Panc1 (cell line): ENCODE measurements at regions not wholly inside any gene's neighbourhood (a gene's known extent, or its start where the extent isn't known, plus 50 kb on each side); places are given as distances from the start of the nearest gene placed in this dataset.

ENCODE experiments used
- ATAC-seq: fragments of 200-7000 bp; cut with Tn5 transposase; 2 replicates; pipeline ENCODE4 v1.9.1; 2020; ENCODE audit warnings: mild to moderate bottlenecking, moderate library complexity
- BruUV-seq: library from RNA; stranded (reverse); fragments of 400-500 nt; replicated peaks from 2 replicates; lab custom pipeline; 2021; lab: Mats Ljungman, UMichigan
- CTCF ChIA-PET: fragments of 300-600 bp; sonication (Branson Sonifier 250); formaldehyde crosslinking; loops from one replicate; lab custom pipeline; 2022; ENCODE audit warnings: antibody characterized with exemption; lab: Charles Lee
- POLR2A ChIA-PET: fragments of 300-600 bp; sonication (Branson Sonifier 250); formaldehyde crosslinking; loops from one replicate; lab custom pipeline; 2022; ENCODE audit warnings: antibody characterized with exemption; lab: Charles Lee
- DNase-seq: peaks from one replicate; pipeline ENCODE4 v3.0.0-alpha.2; 2010; ENCODE audit warnings: low read depth, low spot score
- H3K27ac ChIP-seq: 2 replicates; pipeline ENCODE4 v1.5.1; 2011; ENCODE audit warnings: mild to moderate bottlenecking, low read length, inconsistent platforms
- H3K27me3 ChIP-seq: fragments of 200-500 bp; sonication (Bioruptor generic); 2 replicates; pipeline ENCODE4 v1.6.0; 2014; ENCODE audit warnings: low read length, inconsistent platforms; ENCODE audit not compliant: control insufficient read depth, insufficient read depth
- H3K36me3 ChIP-seq: fragments of 200-500 bp; sonication (Bioruptor generic); 2 replicates; pipeline ENCODE4 v1.5.1; 2014; ENCODE audit warnings: inconsistent platforms, mild to moderate bottlenecking, low read length, moderate library complexity; ENCODE audit not compliant: control insufficient read depth, insufficient read depth
- H3K4me1 ChIP-seq: 2 replicates; pipeline ENCODE4 v1.5.1; 2011; ENCODE audit warnings: inconsistent platforms, mild to moderate bottlenecking, low read length, moderate library complexity; ENCODE audit not compliant: control insufficient read depth, insufficient read depth
- H3K4me3 ChIP-seq, 2 experiments: 2 replicates each; pipeline ENCODE4 v1.5.1; 2011 to 2012; ENCODE audit warnings: low read depth in 2 of 2, low read length in 2 of 2, mild to moderate bottlenecking in 2 of 2, inconsistent platforms in 1 of 2, moderate library complexity in 1 of 2
- H3K9me3 ChIP-seq: fragments of 200-500 bp; sonication (Bioruptor generic); 2 replicates; pipeline ENCODE4 v1.5.1; 2014; ENCODE audit warnings: low read depth, mild to moderate bottlenecking, inconsistent platforms, low read length, moderate library complexity; ENCODE audit not compliant: control insufficient read depth, insufficient read depth
- CTCF ChIP-seq: fragments of 450-650 bp; IDR thresholded peaks from 2 replicates; pipeline ENCODE4 v1.5.1; 2017; ENCODE audit warnings: mild to moderate bottlenecking
- POLR2AphosphoS5 ChIP-seq: IDR thresholded peaks from 2 replicates; pipeline ENCODE4 v1.6.1; 2012; ENCODE audit warnings: mild to moderate bottlenecking, low read depth, low read length, moderate library complexity
- SIN3A ChIP-seq: IDR thresholded peaks from 2 replicates; pipeline ENCODE4 v1.6.1; 2012; ENCODE audit warnings: low read depth, mild to moderate bottlenecking, low read length, moderate library complexity, borderline replicate concordance; ENCODE audit not compliant: insufficient read depth
- TCF7L2 ChIP-seq: IDR thresholded peaks from 2 replicates; pipeline ENCODE4 v1.6.1; 2011; ENCODE audit warnings: mild to moderate bottlenecking, low read depth, low read length, inconsistent platforms
- in situ Hi-C: cut with HindIII; loops from 2 replicates; pipeline ENCODE4 v1.10.0; 2016; ENCODE audit warnings: low sequenced_read_pairs, low pct_unique_long_range_greater_than_20kb
- intact Hi-C: fragments of 100-400 bp; cut with micrococcal nuclease; formaldehyde crosslinking; loops from one replicate; pipeline ENCODE4 v1.10.0; 2022; ENCODE audit not compliant: unreplicated experiment
- TF ChIP-seq, protein P1 (sequence below), 2 experiments: IDR thresholded peaks; 2 replicates each; pipeline ENCODE4 v1.6.1; 2011 to 2012; ENCODE audit warnings: low read depth in 2 of 2, control low read depth in 1 of 2, low read length in 1 of 2, mild to moderate bottlenecking in 1 of 2, moderate library complexity in 1 of 2; ENCODE audit not compliant: insufficient read depth in 1 of 2

DNA sequence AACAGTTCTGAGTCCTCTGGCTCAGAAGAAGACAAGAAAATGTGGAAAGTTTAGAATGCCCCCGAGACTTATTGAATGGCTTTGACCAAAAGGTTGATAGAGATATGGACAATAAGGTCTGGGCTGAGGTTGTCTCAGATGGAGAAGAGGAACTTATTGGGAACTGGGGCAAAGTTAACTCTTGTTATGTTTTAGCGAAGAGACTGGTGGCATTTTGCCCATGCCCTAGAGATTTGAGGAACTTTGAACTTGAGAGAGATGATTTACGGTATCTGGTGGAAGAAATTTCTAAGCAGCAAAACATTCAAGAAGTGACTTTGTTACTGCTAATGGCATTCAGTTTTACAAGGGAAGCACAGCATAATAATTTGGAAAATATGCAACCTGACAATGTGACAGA is 1549.3 kb upstream of the ADGRL3 start:
- ChIA-PET POLR2A (no interaction called here), CTCF (no interaction called here)
- H3K27me3 ChIP-seq, result no peaks in the 10 kb centered on the region
- intact Hi-C loops (no loop called here), in situ Hi-C loops (no loop called here)
- no peak for ATAC-seq
- no peaks in the 10 kb centered on the region for H3K4me1 ChIP-seq
- no peak overlapping the region for H3K27ac ChIP-seq
- H3K9me3 ChIP-seq, result no peaks in the 10 kb centered on the region
- TF ChIP-seq SIN3A, result no peak
- no peak for TF ChIP-seq CTCF
- TF ChIP-seq, protein P1, sequence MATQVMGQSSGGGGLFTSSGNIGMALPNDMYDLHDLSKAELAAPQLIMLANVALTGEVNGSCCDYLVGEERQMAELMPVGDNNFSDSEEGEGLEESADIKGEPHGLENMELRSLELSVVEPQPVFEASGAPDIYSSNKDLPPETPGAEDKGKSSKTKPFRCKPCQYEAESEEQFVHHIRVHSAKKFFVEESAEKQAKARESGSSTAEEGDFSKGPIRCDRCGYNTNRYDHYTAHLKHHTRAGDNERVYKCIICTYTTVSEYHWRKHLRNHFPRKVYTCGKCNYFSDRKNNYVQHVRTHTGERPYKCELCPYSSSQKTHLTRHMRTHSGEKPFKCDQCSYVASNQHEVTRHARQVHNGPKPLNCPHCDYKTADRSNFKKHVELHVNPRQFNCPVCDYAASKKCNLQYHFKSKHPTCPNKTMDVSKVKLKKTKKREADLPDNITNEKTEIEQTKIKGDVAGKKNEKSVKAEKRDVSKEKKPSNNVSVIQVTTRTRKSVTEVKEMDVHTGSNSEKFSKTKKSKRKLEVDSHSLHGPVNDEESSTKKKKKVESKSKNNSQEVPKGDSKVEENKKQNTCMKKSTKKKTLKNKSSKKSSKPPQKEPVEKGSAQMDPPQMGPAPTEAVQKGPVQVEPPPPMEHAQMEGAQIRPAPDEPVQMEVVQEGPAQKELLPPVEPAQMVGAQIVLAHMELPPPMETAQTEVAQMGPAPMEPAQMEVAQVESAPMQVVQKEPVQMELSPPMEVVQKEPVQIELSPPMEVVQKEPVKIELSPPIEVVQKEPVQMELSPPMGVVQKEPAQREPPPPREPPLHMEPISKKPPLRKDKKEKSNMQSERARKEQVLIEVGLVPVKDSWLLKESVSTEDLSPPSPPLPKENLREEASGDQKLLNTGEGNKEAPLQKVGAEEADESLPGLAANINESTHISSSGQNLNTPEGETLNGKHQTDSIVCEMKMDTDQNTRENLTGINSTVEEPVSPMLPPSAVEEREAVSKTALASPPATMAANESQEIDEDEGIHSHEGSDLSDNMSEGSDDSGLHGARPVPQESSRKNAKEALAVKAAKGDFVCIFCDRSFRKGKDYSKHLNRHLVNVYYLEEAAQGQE (IDR thresholded peaks at IDR 0.05; ENCODE audit: insufficient read depth in 1 of 2, low read depth in 2 of 2, low read length in 1 of 2), result no peak
- TF ChIP-seq POLR2AphosphoS5, result no peak
- no peak for TF ChIP-seq TCF7L2
- no peaks in the 10 kb centered on the region for H3K36me3 ChIP-seq
- no peak for DNase-seq
- H3K4me3 ChIP-seq, result no peak overlapping the region
- BruUV-seq, result no TSS peak

DNA sequence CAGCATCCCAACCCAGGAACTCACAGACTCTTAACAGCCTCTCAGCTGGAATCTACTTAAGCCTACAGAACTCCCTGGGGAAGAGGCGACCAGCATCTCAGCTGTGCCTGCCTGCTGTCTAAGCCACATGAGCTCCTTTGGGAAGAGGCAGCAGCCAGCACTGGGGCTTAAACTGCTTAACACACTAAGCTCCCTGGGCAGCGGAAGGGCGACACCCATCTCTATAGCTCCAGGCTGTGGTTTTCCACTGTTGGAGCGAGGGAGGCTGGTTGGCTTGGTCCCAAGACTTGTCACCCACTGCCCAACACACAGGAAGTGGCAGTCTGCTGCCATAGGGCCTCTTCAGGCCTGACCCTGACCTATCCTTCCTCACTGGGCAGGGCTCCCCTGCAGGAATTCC is 1544.1 kb upstream of the ADGRL3 start:
- Histone ChIP-seq H3K27me3 (no peaks in the 10 kb centered on the region), H3K9me3 (no peaks in the 10 kb centered on the region), H3K27ac (no peak overlapping the region), H3K4me1 (no peaks in the 10 kb centered on the region), H3K36me3 (no peaks in the 10 kb centered on the region), H3K4me3 (no peak overlapping the region)
- BruUV-seq, result no TSS peak
- ATAC-seq, result no peak
- intact Hi-C loops (no loop called here), in situ Hi-C loops (no loop called here)
- ChIA-PET POLR2A (no interaction called here), CTCF (no interaction called here)
- no peak for TF ChIP-seq CTCF
- no peak for TF ChIP-seq SIN3A
- no peak for TF ChIP-seq POLR2AphosphoS5
- TF ChIP-seq TCF7L2, result no peak
- TF ChIP-seq, protein P1 (IDR thresholded peaks at IDR 0.05; ENCODE audit: insufficient read depth in 1 of 2, low read depth in 2 of 2, low read length in 1 of 2), result no peak
- DNase-seq, result no peak
